Osteoblast (primary cell): ENCODE measurements at regions not wholly inside any gene's neighbourhood (a gene's known extent, or its start where the extent isn't known, plus 50 kb on each side); places are given as distances from the start of the nearest gene placed in this dataset.

Experiments
- DNase-seq: peaks from one replicate; pipeline ENCODE4 v3.0.0; 2011; ENCODE audit warnings: low spot score, mixed read lengths; ENCODE audit not compliant: insufficient read length; ENCODE audit errors: missing footprints
- H2AFZ ChIP-seq: 2 replicates; pipeline ENCODE4 v1.6.0; 2011; ENCODE audit warnings: mild to moderate bottlenecking, low read length
- H3K27ac ChIP-seq: 2 replicates; pipeline ENCODE4 v1.5.1; 2011; ENCODE audit warnings: mild to moderate bottlenecking, low read depth, low read length, moderate library complexity
- H3K27me3 ChIP-seq: 2 replicates; pipeline ENCODE4 v1.6.0; 2012; ENCODE audit warnings: mild to moderate bottlenecking, control low read depth, inconsistent platforms, low read length, moderate library complexity; ENCODE audit not compliant: insufficient read depth
- H3K36me3 ChIP-seq: 2 replicates; pipeline ENCODE4 v1.5.1; 2011; ENCODE audit warnings: mild to moderate bottlenecking, low read length, control low read depth, moderate library complexity; ENCODE audit not compliant: insufficient read depth
- H3K4me1 ChIP-seq: 2 replicates; pipeline ENCODE4 v1.5.1; 2011; ENCODE audit warnings: mild to moderate bottlenecking, low read length, control low read depth, moderate library complexity; ENCODE audit not compliant: insufficient read depth
- H3K4me2 ChIP-seq: 2 replicates; pipeline ENCODE4 v1.6.0; 2011; ENCODE audit warnings: mild to moderate bottlenecking, low read length; ENCODE audit not compliant: insufficient read depth
- H3K4me3 ChIP-seq: fragments of 200-600 bp; sonication (generic); 3 replicates; pipeline ENCODE4 v1.5.1; 2012; ENCODE audit warnings: mild to moderate bottlenecking, low read length, inconsistent platforms; ENCODE audit not compliant: insufficient read depth
- H3K79me2 ChIP-seq: 2 replicates; pipeline ENCODE4 v1.6.0; 2012; ENCODE audit warnings: mild to moderate bottlenecking, low read length, control low read depth, inconsistent platforms; ENCODE audit not compliant: insufficient read depth
- H3K9me3 ChIP-seq: 2 replicates; pipeline ENCODE4 v1.5.1; 2011; ENCODE audit warnings: low read depth, low read length, control low read depth
- H4K20me1 ChIP-seq: 2 replicates; pipeline ENCODE4 v1.6.0; 2012; ENCODE audit warnings: mild to moderate bottlenecking, low read length, control low read depth; ENCODE audit not compliant: insufficient read depth
- CTCF ChIP-seq: IDR thresholded peaks from 2 replicates; pipeline ENCODE4 v1.5.1; 2011; ENCODE audit warnings: mild to moderate bottlenecking, low read depth, low read length, moderate library complexity; ENCODE audit errors: extremely low read depth

GRCh38 chr4:90007494-90008167 lies 113.0 kb downstream of the MMRN1 start:
- H3K4me2 ChIP-seq = no peak overlapping the region
- H3K27ac ChIP-seq = no peak overlapping the region
- no peak overlapping the region for H3K4me3 ChIP-seq
- no peaks in the 10 kb centered on the region for H3K4me1 ChIP-seq
- DNase-seq = no peak
- no peaks in the 10 kb centered on the region for H3K79me2 ChIP-seq
- no peak overlapping the region for H2AFZ ChIP-seq
- no peaks in the 10 kb centered on the region for H3K27me3 ChIP-seq
- H3K36me3 ChIP-seq = no peaks in the 10 kb centered on the region
- no peaks in the 10 kb centered on the region for H3K9me3 ChIP-seq
- TF ChIP-seq CTCF = no peak
- H4K20me1 ChIP-seq = no peaks in the 10 kb centered on the region

GRCh38 chr4:90012918-90013317 lies 114.3 kb upstream of the CCSER1 start:
- Histone ChIP-seq H3K27ac (no peak overlapping the region), H2AFZ (no peak overlapping the region), H3K4me2 (no peak overlapping the region), H3K79me2 (no peaks in the 10 kb centered on the region), H4K20me1 (no peaks in the 10 kb centered on the region), H3K4me3 (no peak overlapping the region), H3K27me3 (no peaks in the 10 kb centered on the region), H3K4me1 (no peaks in the 10 kb centered on the region), H3K36me3 (no peaks in the 10 kb centered on the region), H3K9me3 (no peaks in the 10 kb centered on the region)
- DNase-seq = no peak
- no peak for TF ChIP-seq CTCF

GRCh38 chr4:90024519-90024918 lies 102.7 kb upstream of the CCSER1 start:
- no peak for DNase-seq
- Histone ChIP-seq H3K27ac (no peak overlapping the region), H3K36me3 (no peaks in the 10 kb centered on the region), H4K20me1 (no peaks in the 10 kb centered on the region), H3K79me2 (no peaks in the 10 kb centered on the region), H3K4me3 (no peak overlapping the region), H3K4me2 (no peak overlapping the region), H2AFZ (no peak overlapping the region), H3K27me3 (no peaks in the 10 kb centered on the region), H3K9me3 (no peaks in the 10 kb centered on the region), H3K4me1 (no peaks in the 10 kb centered on the region)
- TF ChIP-seq CTCF = no peak

GRCh38 chr4:90025248-90025647 lies 101.9 kb upstream of the CCSER1 start:
- H3K4me1 ChIP-seq = no peaks in the 10 kb centered on the region
- H3K36me3 ChIP-seq = no peaks in the 10 kb centered on the region
- no peak for DNase-seq
- no peaks in the 10 kb centered on the region for H3K79me2 ChIP-seq
- no peak overlapping the region for H3K27ac ChIP-seq
- H3K9me3 ChIP-seq = no peaks in the 10 kb centered on the region
- H3K4me2 ChIP-seq = no peak overlapping the region
- no peak overlapping the region for H3K4me3 ChIP-seq
- no peaks in the 10 kb centered on the region for H4K20me1 ChIP-seq
- H3K27me3 ChIP-seq = no peaks in the 10 kb centered on the region
- no peak for TF ChIP-seq CTCF
- no peak overlapping the region for H2AFZ ChIP-seq
